Progenitor cell of endocrine pancreas (in vitro differentiated cells): ENCODE measurements at regions not wholly inside any gene's neighbourhood (a gene's known extent, or its start where the extent isn't known, plus 50 kb on each side); places are given as distances from the start of the nearest gene placed in this dataset.

Experiments
- DNase-seq: peaks from one replicate; pipeline ENCODE4 v3.0.0; 2021; ENCODE audit warnings: low spot score; ENCODE audit not compliant: unreplicated experiment
- H3K27ac Mint-ChIP-seq: 2 replicates; pipeline ENCODE4 v1.8.0; 2021; ENCODE audit warnings: mild to moderate bottlenecking, moderate library complexity, mixed read lengths
- H3K27me3 Mint-ChIP-seq: 2 replicates; pipeline ENCODE4 v1.8.0; 2021; ENCODE audit warnings: mixed read lengths
- H3K36me3 Mint-ChIP-seq: 2 replicates; pipeline ENCODE4 v1.8.0; 2022; ENCODE audit warnings: mixed read lengths; ENCODE audit not compliant: insufficient read depth
- H3K4me1 Mint-ChIP-seq: 2 replicates; pipeline ENCODE4 v1.8.0; 2021; ENCODE audit warnings: low read depth, mixed read lengths
- H3K4me3 Mint-ChIP-seq: 2 replicates; pipeline ENCODE4 v1.8.0; 2021; ENCODE audit warnings: low read depth, mild to moderate bottlenecking, moderate library complexity, mixed read lengths
- H3K9me3 Mint-ChIP-seq: 2 replicates; pipeline ENCODE4 v1.8.0; 2021; ENCODE audit warnings: low read depth, mixed read lengths
- CTCF ChIP-seq: fragments of 200-600 bp; sonication (generic); IDR thresholded peaks from one replicate; pipeline ENCODE4 v1.5.0; 2021; ENCODE audit warnings: antibody characterized with exemption, mild to moderate bottlenecking; ENCODE audit not compliant: unreplicated experiment

- no peak overlapping the region for H3K27ac Mint-ChIP-seq
- H3K9me3 Mint-ChIP-seq: peaks cover 30% of the 10 kb centered on the region
- no peak for DNase-seq
- H3K4me1 Mint-ChIP-seq: no peaks in the 10 kb centered on the region
- peaks cover 1% of the 10 kb centered on the region for H3K36me3 Mint-ChIP-seq
- no peak overlapping the region for H3K4me3 Mint-ChIP-seq
- no peak for TF ChIP-seq CTCF
- no peaks in the 10 kb centered on the region for H3K27me3 Mint-ChIP-seq
Measured at GRCh38 chr6:135658916-135659315, 161.4 kb upstream of the AHI1 start.

DNA sequence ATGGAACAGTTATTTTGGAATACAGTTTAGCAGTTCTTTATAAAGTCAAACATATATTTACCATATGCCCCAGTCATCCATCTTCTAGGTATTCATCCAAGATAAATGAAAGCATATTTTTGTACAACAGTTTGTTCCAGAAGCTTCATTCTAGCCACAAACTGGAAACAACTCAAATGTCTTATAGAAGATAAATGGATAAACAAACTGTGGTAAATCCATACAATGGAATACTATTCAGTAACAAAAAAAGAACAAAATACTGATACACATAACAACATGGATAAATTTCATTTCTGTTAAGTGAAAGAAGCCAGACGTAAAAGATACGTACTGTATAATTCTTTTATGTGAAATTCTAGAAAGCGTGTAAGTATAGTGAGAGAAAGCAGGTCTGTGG lies 167.0 kb upstream of the AHI1 start:
- no peaks in the 10 kb centered on the region for H3K36me3 Mint-ChIP-seq
- TF ChIP-seq CTCF: no peak
- DNase-seq: no peak
- peaks cover 14% of the 10 kb centered on the region for H3K9me3 Mint-ChIP-seq
- no peaks in the 10 kb centered on the region for H3K4me1 Mint-ChIP-seq
- H3K4me3 Mint-ChIP-seq: no peak overlapping the region
- no peak overlapping the region for H3K27ac Mint-ChIP-seq
- peaks cover 9% of the 10 kb centered on the region for H3K27me3 Mint-ChIP-seq

- H3K27me3 Mint-ChIP-seq: peaks cover 9% of the 10 kb centered on the region
- H3K27ac Mint-ChIP-seq: no peak overlapping the region
- no peak overlapping the region for H3K4me3 Mint-ChIP-seq
- H3K36me3 Mint-ChIP-seq: no peaks in the 10 kb centered on the region
- H3K9me3 Mint-ChIP-seq: peaks cover 14% of the 10 kb centered on the region
- TF ChIP-seq CTCF: no peak
- no peaks in the 10 kb centered on the region for H3K4me1 Mint-ChIP-seq
- DNase-seq: no peak
Measured at GRCh38 chr6:135665935-135666334, 168.4 kb upstream of the AHI1 start.

GRCh38 chr6:135667691-135668455 lies 170.3 kb upstream of the AHI1 start:
- H3K27ac Mint-ChIP-seq: no peak overlapping the region
- peaks cover 3% of the 10 kb centered on the region for H3K9me3 Mint-ChIP-seq
- H3K4me3 Mint-ChIP-seq: no peak overlapping the region
- no peak for TF ChIP-seq CTCF
- no peaks in the 10 kb centered on the region for H3K36me3 Mint-ChIP-seq
- no peak for DNase-seq
- peaks cover 9% of the 10 kb centered on the region for H3K27me3 Mint-ChIP-seq
- no peaks in the 10 kb centered on the region for H3K4me1 Mint-ChIP-seq

DNA sequence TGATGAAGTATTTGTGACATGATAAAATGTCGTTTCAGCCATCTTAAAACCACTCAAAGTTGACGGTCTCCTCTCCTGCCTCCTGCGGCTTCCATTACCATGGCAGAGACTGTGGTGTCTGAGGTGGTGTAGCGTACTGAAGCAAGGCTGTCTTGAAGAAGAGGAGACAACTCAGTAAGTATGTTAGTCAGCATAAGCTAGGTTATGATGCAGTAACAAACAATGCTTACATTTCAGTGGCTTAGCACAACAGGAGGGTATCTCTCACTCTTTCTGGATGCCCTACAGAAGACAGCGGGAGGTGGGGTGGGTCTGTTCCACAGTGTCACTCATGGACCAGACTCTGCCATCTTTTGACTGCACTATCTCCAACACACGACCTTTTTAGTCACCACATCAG lies 174.7 kb upstream of the AHI1 start:
- DNase-seq: no peak
- H3K27ac Mint-ChIP-seq: no peak overlapping the region
- TF ChIP-seq CTCF: no peak
- no peaks in the 10 kb centered on the region for H3K36me3 Mint-ChIP-seq
- H3K27me3 Mint-ChIP-seq: peaks cover 5% of the 10 kb centered on the region
- H3K4me1 Mint-ChIP-seq: peaks cover 2% of the 10 kb centered on the region
- H3K4me3 Mint-ChIP-seq: no peak overlapping the region
- no peaks in the 10 kb centered on the region for H3K9me3 Mint-ChIP-seq
